GM19025 (cell line): ENCODE measurements at regions not wholly inside any gene's neighbourhood (a gene's known extent, or its start where the extent isn't known, plus 50 kb on each side); places are given as distances from the start of the nearest gene placed in this dataset.

ENCODE experiments used
- ATAC-seq: cut with Tn5 transposase; IDR thresholded peaks from one replicate; pipeline ENCODE4 v1.9.1; 2021; ENCODE audit warnings: mild to moderate bottlenecking, low read depth, moderate library complexity; ENCODE audit not compliant: unreplicated experiment

GRCh38 chr16:86765389-86766026, 187.2 kb downstream of the FOXL1 start:
- ATAC-seq = no peak

GRCh38 chr16:86766700-86767099, 188.4 kb downstream of the FOXL1 start:
- ATAC-seq = no peak

- no peak for ATAC-seq
Measured at GRCh38 chr16:86768228-86768791, 190.0 kb downstream of the FOXL1 start.

GRCh38 chr16:86768999-86769398, 190.7 kb downstream of the FOXL1 start:
- ATAC-seq = no peak

GRCh38 chr16:86771506-86772460, 193.4 kb downstream of the FOXL1 start:
- ATAC-seq = no peak

GRCh38 chr16:86772671-86773353, 194.5 kb downstream of the FOXL1 start:
- no peak for ATAC-seq

- no peak for ATAC-seq
Measured at GRCh38 chr16:86773354-86773715, 195.0 kb downstream of the FOXL1 start.

GRCh38 chr16:86774931-86775330, 196.6 kb downstream of the FOXL1 start:
- ATAC-seq = no peak

- no peak for ATAC-seq
Measured at GRCh38 chr16:86775511-86775921, 197.2 kb downstream of the FOXL1 start.

GRCh38 chr16:86777381-86777946, 199.1 kb downstream of the FOXL1 start:
- ATAC-seq = no peak

- no peak for ATAC-seq
Measured at GRCh38 chr16:86778108-86778745, 199.9 kb downstream of the FOXL1 start.

- ATAC-seq = no peak
Measured at GRCh38 chr16:86778978-86779377, 200.6 kb downstream of the FOXL1 start.

GRCh38 chr16:86781046-86781445, 202.7 kb downstream of the FOXL1 start:
- no peak for ATAC-seq

- no peak for ATAC-seq
Measured at GRCh38 chr16:86783636-86784626, 205.6 kb downstream of the FOXL1 start.

GRCh38 chr16:86786338-86786737, 208.0 kb downstream of the FOXL1 start:
- no peak for ATAC-seq

- no peak for ATAC-seq
Measured at GRCh38 chr16:86786994-86787393, 208.6 kb downstream of the FOXL1 start.

GRCh38 chr16:86787538-86787937, 209.2 kb downstream of the FOXL1 start:
- ATAC-seq = no peak

- no peak for ATAC-seq
Measured at GRCh38 chr16:86789621-86790051, 211.3 kb downstream of the FOXL1 start.
